AG09309 (cell line): ENCODE measurements at regions not wholly inside any gene's neighbourhood (a gene's known extent, or its start where the extent isn't known, plus 50 kb on each side); places are given as distances from the start of the nearest gene placed in this dataset.

Source experiments
- DNase-seq: peaks from one replicate; pipeline ENCODE4 v3.0.0-alpha.2; 2010; ENCODE audit warnings: low read depth
- H3K4me3 ChIP-seq: 2 replicates; pipeline ENCODE4 v1.5.1; 2011; ENCODE audit warnings: mild to moderate bottlenecking, low read depth, low read length, moderate library complexity; ENCODE audit not compliant: control insufficient read depth
- TF ChIP-seq, protein P1 (sequence below): IDR thresholded peaks from 2 replicates; pipeline ENCODE4 v1.5.1; 2011; ENCODE audit warnings: mild to moderate bottlenecking, low read depth, low read length, inconsistent platforms; ENCODE audit not compliant: insufficient read depth, control insufficient read depth; ENCODE audit errors: missing control alignments

- no peak overlapping the region for H3K4me3 ChIP-seq
- no peak for DNase-seq
- TF ChIP-seq, protein P1, sequence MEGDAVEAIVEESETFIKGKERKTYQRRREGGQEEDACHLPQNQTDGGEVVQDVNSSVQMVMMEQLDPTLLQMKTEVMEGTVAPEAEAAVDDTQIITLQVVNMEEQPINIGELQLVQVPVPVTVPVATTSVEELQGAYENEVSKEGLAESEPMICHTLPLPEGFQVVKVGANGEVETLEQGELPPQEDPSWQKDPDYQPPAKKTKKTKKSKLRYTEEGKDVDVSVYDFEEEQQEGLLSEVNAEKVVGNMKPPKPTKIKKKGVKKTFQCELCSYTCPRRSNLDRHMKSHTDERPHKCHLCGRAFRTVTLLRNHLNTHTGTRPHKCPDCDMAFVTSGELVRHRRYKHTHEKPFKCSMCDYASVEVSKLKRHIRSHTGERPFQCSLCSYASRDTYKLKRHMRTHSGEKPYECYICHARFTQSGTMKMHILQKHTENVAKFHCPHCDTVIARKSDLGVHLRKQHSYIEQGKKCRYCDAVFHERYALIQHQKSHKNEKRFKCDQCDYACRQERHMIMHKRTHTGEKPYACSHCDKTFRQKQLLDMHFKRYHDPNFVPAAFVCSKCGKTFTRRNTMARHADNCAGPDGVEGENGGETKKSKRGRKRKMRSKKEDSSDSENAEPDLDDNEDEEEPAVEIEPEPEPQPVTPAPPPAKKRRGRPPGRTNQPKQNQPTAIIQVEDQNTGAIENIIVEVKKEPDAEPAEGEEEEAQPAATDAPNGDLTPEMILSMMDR = no peak
Measured at GRCh38 chr11:110762590-110762989, 50.4 kb upstream of the ARHGAP20 start.
